Smooth muscle cell (in vitro differentiated cells): ENCODE measurements at regions not wholly inside any gene's neighbourhood (a gene's known extent, or its start where the extent isn't known, plus 50 kb on each side); places are given as distances from the start of the nearest gene placed in this dataset.

Source experiments
- DNase-seq: peaks from one replicate; lab custom pipeline; 2025; ENCODE audit not compliant: unreplicated experiment; lab: John Stamatoyannopoulos, UW
- H2AFZ ChIP-seq: fragments of 200-600 bp; sonication (generic); 2 replicates; pipeline ENCODE4 v1.6.0; 2016; ENCODE audit warnings: antibody characterized with exemption, low read depth, mild to moderate bottlenecking
- H3F3A ChIP-seq: fragments of 200-600 bp; sonication (generic); 2 replicates; pipeline ENCODE4 v1.6.0; 2017; ENCODE audit warnings: antibody characterized with exemption, low read depth
- H3K27ac ChIP-seq: fragments of 200-600 bp; sonication (generic); 2 replicates; pipeline ENCODE4 v1.5.1; 2016; ENCODE audit warnings: low read depth, mild to moderate bottlenecking
- H3K27me3 ChIP-seq: fragments of 200-600 bp; sonication (generic); 2 replicates; pipeline ENCODE4 v1.6.1; 2016; ENCODE audit warnings: low read depth, mild to moderate bottlenecking
- H3K36me3 ChIP-seq: fragments of 200-600 bp; sonication (generic); 2 replicates; pipeline ENCODE4 v1.5.1; 2016; ENCODE audit warnings: low read depth
- H3K4me1 ChIP-seq: fragments of 200-600 bp; sonication (generic); 2 replicates; pipeline ENCODE4 v1.5.1; 2016; ENCODE audit warnings: low read depth
- H3K4me2 ChIP-seq: fragments of 200-600 bp; sonication (generic); 2 replicates; pipeline ENCODE4 v1.6.0; 2016; ENCODE audit warnings: mild to moderate bottlenecking
- H3K4me3 ChIP-seq: fragments of 200-600 bp; sonication (generic); 2 replicates; pipeline ENCODE4 v1.5.1; 2016; ENCODE audit warnings: mild to moderate bottlenecking
- H3K79me2 ChIP-seq: fragments of 200-600 bp; sonication (generic); 2 replicates; pipeline ENCODE4 v1.6.0; 2016; ENCODE audit warnings: low read depth, mild to moderate bottlenecking
- H3K9ac ChIP-seq: fragments of 200-600 bp; sonication (generic); 2 replicates; pipeline ENCODE4 v1.6.0; 2016; ENCODE audit warnings: low read depth
- H3K9me3 ChIP-seq: fragments of 200-600 bp; sonication (generic); replicated peaks from 2 replicates; pipeline ENCODE4 v1.5.1; 2016; ENCODE audit warnings: low read depth
- H4K20me1 ChIP-seq: fragments of 200-600 bp; sonication (generic); 2 replicates; pipeline ENCODE4 v1.6.0; 2016; ENCODE audit warnings: low read depth
- CTCF ChIP-seq: fragments of 200-600 bp; sonication (generic); IDR thresholded peaks from 2 replicates; pipeline ENCODE4 v1.5.1; 2017; ENCODE audit warnings: borderline replicate concordance, mild to moderate bottlenecking, antibody characterized with exemption; ENCODE audit not compliant: insufficient read depth, poor library complexity, severe bottlenecking
- WGBS: methylation state at CpG from one replicate; pipeline ENCODE4 v1.1.7; 2016; ENCODE audit warnings: low lambda C conversion rate; 5-methylcytosine and 5-hydroxymethylcytosine counted together

- TF ChIP-seq CTCF, result no peak
- Histone ChIP-seq H3F3A (no peaks in the 10 kb centered on the region), H3K27me3 (no peaks in the 10 kb centered on the region), H4K20me1 (no peaks in the 10 kb centered on the region), H3K9ac (no peak overlapping the region), H3K27ac (no peak overlapping the region), H3K4me1 (no peaks in the 10 kb centered on the region), H3K36me3 (no peaks in the 10 kb centered on the region), H3K79me2 (no peaks in the 10 kb centered on the region), H2AFZ (no peak overlapping the region), H3K9me3 (no peaks in the 10 kb centered on the region), H3K4me2 (no peak overlapping the region), H3K4me3 (no peak overlapping the region)
- no peak for DNase-seq
- WGBS, result 91% methylated on average over 30 of the region's 31 CpGs
These were observed 57.0 kb upstream of the CBFA2T3 start for GRCh38 chr16:89033796-89034572.

GRCh38 chr16:89034573-89034961 is 57.6 kb upstream of the CBFA2T3 start:
- Histone ChIP-seq H3F3A (no peaks in the 10 kb centered on the region), H3K4me3 (no peak overlapping the region), H3K4me1 (no peaks in the 10 kb centered on the region), H3K36me3 (no peaks in the 10 kb centered on the region), H4K20me1 (no peaks in the 10 kb centered on the region), H3K9ac (no peak overlapping the region), H3K9me3 (no peaks in the 10 kb centered on the region), H3K4me2 (no peak overlapping the region), H3K27ac (no peak overlapping the region), H2AFZ (no peak overlapping the region), H3K27me3 (no peaks in the 10 kb centered on the region), H3K79me2 (no peaks in the 10 kb centered on the region)
- DNase-seq, result no peak
- no peak for TF ChIP-seq CTCF
- WGBS, result 86% methylated on average over 8 of the region's 10 CpGs

- H3K4me3 ChIP-seq, result no peak overlapping the region
- no peaks in the 10 kb centered on the region for H4K20me1 ChIP-seq
- no peak for TF ChIP-seq CTCF
- no peak for DNase-seq
- H3K79me2 ChIP-seq, result no peaks in the 10 kb centered on the region
- no peaks in the 10 kb centered on the region for H3K36me3 ChIP-seq
- no peak overlapping the region for H3K9ac ChIP-seq
- no peak overlapping the region for H3K27ac ChIP-seq
- 77% methylated on average over 18 of the region's 23 CpGs for WGBS
- no peaks in the 10 kb centered on the region for H3K9me3 ChIP-seq
- no peak overlapping the region for H2AFZ ChIP-seq
- H3F3A ChIP-seq, result no peaks in the 10 kb centered on the region
- no peak overlapping the region for H3K4me2 ChIP-seq
- no peaks in the 10 kb centered on the region for H3K27me3 ChIP-seq
- no peaks in the 10 kb centered on the region for H3K4me1 ChIP-seq
These were observed 58.1 kb upstream of the CBFA2T3 start for GRCh38 chr16:89034971-89035668.
